LoVo (cell line): ENCODE measurements at regions not wholly inside any gene's neighbourhood (a gene's known extent, or its start where the extent isn't known, plus 50 kb on each side); places are given as distances from the start of the nearest gene placed in this dataset.

Experiments
- DNase-seq: peaks from one replicate; pipeline ENCODE4 v3.0.0-alpha.2; 2016; ENCODE audit warnings: low spot score

DNA sequence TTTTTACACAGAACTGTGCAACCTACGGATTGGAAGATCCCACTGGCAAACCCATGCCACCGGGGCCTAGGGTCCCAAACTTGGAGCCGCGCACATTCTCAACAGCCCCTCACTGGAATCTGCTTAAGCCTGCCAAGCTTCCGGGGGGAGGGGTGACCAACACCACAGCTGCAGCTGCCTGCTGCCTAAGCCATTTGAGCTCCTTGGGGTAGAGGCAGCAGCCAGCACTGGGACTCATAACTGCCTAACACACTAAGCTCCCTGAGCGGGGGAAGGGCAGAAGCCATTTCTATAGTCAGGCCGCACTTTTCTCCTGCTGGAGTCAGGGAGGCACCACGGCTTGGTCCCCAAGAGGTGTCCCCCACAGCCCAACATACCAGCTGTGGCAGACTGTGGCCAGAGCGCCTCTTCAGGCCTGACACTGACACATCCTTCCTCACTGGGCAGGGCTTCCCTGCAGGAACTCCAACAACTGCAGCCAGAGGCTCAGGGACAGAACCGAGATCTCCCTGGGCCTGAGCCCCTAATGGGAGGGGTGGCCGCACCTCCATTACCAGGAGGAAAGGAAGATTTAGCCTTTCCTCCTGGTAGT is 270.3 kb upstream of the ECI2 start:
- no peak for DNase-seq

DNA sequence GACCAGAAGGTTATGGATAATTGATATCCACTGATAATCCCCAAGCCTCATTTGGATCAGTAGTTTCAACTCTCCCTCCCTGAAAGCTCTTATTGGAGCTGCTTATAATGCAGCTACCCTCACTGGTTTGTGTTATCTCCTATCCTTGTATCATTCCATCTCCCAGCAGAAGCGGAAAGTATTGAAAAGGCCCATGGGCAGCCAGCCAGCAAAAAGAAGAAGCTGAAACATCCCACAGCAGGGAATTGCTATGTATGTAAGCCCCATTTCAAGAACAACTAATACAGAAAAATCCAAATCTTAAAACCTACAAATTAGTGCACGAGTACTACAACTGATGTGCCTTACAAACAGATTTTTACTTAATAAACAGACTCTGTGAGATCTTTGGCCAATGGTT is 269.0 kb upstream of the ECI2 start:
- DNase-seq = no peak

DNA sequence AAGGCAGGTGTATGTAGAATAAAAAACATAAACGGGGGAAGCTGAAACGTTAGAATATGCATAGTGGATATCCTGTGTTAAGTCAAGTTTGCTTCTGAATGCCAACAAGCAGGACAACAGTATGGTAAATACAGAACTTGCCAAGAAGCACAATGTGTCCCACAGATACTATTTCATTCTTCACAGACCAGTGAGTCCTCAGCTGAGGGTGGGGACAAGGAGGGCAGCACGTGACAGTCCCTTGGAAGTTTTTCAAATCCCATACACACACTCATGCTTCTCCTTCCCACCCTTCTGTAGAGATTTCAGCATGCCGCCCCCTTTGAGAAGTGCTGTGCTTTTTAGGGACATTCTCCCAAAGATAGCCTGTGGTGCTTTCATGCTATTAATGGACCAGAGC is 268.5 kb upstream of the ECI2 start:
- DNase-seq = no peak

DNA sequence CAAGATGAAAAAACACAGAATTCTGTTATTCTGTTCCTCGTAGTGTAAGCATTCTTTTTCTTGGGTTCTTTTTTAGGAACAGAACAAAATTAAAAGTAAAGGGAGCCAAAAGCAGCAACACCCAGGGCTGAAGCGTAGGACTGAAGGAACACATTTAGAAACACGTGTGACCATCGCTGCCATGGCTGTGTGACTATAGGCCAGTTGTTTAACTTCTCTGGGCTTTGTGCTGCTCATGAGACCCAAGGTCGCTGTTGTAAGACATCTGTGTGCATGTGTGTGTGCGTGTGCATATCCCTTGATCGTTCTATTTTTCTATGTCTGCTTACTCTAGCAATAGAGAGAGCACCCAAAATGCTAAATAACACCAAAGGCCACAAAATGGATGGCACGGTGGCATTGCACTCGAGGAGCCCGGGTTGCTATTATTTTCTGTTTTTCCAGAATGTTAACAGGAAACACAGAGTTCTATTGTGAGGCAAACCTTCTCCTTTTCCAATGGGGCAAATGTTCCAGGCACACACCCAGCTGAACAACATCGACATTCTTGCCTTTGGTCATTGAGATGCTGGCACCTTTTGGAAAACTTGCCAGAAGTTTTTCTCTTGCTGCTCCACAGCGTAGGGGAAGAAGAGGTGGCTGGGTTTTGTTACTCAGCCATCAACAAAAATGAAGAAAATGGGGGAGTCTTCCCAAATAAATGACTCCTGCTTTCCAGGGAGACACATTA is 267.8 kb upstream of the ECI2 start:
- no peak for DNase-seq

DNA sequence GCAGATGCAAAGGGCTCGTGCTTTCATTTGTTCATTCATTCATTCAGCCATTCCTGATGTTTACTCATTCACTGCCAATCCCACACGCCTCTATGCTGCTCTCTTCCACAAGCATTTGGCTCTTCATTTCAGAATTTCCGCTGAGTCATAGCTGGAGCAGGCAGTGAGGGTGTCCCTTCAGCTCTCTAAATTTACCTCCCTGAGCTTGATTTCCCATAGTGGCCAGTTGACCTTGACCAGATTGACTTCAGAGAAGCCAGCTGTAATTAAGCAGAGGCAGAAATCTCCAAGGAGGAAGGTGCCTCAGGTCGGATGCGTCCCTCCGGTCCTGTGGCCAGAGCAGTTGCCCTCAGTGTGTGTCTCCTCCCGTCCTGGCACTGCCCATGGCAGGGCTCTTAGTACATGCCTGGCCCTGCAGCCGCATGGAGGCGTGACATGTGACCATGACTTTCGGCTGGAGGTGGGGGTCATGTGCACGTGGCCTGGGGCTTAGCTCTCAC is 267.2 kb upstream of the ECI2 start:
- no peak for DNase-seq

DNA sequence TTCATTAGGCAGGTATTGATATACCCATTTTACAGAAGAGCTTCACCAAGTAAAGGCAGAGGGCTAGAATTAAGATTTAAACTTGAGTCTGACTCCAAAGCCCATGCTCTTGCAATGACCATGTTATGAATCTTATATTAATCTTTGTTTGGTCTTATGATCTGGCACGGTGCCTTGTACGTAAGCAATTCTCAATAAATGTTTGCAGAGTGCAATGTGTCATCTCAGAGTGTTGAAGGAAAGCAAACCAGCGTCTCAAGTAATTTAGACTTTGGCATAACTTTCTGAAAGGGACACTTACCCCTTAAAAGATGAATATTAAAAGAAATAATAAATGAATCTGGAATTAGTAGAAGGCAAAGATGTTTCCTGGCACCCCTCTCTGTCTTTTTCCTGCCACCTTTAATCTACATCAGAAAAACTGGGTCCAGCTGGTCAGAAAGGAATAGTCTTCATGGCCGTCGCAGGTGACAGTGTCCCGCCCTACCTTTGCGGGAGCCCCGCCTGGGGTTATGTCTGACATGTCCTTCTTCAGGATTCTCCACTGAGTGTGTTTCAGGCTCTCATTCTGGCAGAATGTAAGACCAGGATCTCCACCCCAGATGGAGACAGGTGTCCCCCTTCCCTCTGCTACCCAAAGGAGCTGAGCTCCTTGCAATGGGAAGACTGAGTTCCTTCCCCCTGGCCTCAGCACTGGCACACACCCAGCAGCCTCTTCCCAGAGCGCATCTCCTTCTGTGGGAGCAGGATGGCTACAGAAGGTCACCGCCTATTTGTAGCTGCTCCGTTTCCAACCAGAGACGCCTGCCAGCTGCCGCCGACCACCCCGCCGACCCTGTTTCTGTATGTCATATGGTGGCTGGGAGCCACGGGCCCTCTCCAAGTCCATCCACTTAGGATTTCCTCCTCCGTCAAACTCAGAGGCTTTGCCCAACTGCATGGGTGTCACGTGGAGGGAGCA is 266.3 kb upstream of the ECI2 start:
- DNase-seq = peak; percentile 21

DNA sequence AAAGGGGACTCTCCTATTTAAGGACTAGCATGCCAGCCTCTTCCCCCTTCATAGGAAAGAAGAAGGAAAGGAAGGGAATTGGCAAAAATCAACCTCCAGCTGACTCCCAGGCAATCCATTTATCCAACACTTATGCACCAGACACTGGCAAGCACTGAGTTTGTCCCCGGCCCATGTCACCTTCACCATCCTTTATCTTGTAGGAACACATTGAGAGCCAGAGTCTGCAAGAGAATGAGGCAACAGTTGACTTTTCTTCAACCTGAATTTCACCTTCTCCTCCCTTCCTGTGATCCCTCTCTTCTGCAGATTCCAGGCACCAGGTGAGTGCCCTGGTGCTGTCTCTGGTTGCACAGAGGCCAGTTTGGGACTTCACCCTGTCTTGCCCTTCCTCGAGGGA is 264.3 kb upstream of the ECI2 start:
- no peak for DNase-seq

DNA sequence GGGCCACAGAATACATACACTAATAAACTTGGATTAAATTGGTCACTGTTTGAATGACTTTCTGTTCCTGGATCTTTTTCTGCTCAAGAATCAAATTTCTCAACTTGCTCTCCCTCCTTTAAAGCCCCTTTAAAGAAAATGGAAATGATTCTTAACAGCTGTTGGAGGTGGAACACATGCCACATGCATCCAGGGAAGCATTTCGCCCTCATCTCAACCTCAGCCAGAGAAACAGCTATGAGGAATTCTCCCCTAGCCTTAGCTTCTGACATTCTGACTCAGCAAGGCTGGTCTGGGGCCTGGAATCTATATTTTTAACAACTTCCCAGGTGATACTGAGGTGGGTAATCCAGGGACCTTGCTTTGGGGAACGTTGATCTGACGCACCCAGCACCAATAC is 263.4 kb upstream of the ECI2 start:
- no peak for DNase-seq

DNA sequence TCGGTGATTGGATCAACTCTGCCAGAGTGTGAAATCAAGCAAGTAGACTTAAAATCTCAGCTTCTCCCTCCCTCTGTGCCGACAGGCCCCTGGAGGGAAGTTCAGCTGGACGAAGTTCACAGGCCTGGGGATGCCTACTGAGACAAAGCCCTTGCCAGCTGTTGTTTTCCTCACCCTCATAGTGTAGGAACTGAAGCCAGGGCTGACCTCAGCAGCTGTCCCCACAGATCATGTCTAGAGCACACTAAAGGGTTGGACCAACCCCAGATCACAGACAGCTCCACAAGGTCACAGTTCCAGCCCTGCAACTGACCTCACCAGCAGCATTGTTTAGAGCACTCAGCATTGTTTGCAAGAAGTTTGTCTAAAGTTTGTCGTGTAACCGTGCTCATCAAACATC is 261.9 kb upstream of the ECI2 start:
- DNase-seq = no peak

DNA sequence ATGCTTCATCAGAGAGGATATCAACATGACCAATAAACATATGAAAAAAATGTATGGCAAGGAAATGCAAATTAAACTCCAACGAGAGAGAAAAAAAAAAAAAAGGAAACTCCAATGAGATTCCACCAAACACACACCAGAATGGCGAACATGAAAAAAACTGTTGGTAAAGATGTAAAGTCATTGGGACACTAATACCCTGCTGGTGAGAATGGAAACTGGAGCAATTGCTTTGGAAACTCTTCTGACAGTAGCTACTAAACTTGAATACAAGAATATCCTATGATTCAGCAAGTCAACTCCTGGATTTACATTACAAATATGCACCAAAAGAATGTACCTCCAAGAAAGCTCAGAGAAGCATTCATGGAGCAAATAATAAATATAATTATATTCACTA is 260.7 kb upstream of the ECI2 start:
- DNase-seq = no peak

DNA sequence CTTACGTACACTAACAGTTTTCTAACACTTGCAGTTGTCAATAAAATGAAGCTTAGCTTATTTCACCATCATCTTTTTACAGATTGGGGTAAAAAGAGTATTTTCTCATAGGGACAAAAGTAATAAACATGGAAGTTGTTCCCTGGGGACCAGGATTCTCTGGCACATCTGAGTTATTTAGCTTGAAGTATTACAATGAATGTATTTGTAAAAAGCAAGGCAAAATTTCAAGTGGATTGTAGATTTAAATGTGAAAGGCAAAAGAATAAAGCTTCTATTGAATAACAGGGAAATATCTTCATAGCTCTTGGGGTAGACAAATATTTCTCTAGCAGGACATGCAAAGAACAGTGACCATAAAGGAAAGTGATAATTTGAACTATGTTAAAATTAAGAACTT is 260.0 kb upstream of the ECI2 start:
- no peak for DNase-seq

DNA sequence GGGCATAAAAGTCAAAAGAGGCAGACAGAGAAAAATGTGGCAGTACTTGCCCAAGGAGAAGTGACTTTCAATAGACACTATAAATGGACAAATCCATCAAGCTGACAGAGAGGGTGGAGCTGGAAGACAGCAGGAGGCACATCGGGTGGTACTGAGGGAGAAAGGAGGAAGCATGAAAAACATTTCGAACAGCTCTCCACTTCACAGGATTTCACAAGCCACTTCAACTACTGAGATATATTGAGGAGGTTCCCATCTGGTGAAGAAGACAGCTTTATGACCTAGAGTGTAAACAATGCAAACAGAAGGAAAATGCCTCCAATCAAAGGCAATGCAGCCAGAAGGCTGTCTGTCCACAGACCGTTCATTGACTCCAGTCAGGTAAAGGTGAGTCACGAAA is 259.4 kb upstream of the ECI2 start:
- no peak for DNase-seq

DNA sequence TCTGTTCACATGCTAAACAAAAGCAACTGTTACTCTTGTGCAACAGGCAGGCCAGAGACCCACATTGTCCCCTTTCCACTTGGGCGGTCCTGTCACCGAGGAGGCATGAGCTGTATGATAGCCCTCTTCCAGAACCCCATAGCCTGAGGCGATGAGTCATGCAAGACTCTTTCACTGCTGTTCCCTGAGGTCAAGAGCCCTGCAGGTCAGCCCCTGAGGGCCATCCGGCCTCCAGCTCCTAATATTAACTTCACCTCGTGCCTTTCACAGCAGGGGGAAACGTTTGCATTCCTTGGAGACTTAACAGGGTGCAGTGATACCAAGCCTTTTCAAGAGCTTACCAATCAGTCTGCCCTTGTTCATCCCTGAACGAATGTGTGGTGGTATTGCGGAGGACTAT is 253.3 kb upstream of the ECI2 start:
- peak; percentile 2 for DNase-seq

DNA sequence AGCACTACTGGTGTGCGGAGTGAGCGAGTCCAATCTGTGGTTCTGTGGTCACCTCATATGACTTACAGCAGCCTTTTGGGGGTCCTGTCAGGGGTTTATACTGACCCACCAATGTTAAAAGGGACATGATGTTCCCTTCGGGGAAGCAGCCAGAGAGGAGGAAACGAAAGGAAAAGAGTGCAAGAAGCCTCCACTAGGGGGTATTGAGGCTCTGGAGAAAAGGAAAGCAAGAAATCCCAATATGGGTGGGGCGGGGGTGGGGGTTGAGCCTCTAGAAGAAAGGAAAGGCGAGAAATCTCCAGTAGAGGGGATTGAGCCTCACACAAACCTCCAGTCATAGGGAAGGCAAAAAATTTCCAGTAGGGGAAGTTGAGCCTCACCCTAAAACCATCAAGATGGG is 249.3 kb upstream of the ECI2 start:
- no peak for DNase-seq

DNA sequence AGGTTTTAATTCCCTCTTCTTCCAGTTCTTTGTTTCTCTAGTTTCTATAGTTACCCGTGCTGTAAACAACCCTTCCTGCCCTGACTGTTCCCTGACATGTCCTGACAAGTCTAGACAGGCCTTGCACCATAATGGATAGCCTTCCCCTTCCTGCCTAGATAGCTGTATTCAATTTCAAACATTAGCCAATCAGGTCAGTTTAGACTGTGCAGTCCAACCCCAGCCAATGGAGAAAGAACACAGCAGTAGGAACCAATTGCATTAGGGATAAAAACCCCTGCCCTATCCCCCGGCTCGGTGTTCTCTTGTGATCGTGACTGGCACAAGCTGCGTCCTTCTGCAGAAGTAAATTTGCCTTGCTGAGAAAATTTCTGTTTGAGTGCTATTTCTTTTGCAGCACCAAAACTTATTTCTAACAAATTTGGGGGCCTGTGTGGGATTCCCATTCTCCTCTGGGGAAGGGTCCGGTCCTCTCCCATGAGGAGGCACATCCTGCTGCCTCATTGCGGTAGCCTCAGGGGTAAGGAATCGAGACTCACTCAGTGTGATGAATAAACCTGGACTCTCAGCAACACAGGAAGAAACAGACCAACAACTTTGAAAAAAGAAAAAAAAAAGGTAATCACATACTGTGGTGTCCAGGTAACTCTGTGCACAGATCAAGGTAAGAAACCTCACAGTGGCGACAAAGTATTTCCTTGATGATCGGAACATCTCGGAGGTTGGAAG is 248.7 kb upstream of the ECI2 start:
- DNase-seq = peak; percentile 12

DNA sequence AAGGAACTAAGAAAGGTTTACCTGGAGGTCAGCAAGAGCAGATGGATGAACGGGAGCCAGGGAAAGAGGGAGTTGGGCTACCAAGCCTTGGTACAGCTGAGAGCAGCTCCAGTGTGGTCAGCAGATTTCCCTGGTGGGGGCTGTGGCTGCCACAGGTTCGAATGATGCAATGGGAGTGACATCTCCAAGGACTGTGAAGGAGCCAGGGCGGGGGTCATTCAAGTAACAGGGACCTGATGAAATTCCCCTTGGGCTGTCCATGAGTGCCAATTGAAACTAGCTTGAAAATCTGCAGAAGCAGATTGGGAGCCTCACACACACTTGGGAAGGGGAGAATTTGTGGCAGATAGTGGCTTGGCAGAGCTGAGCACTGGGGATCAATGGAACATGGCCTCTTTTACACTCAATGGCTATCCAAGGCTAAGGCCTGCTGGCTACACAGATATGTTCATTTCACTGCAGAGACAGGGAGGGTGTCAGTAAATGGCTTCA is 247.0 kb upstream of the ECI2 start:
- DNase-seq = no peak

DNA sequence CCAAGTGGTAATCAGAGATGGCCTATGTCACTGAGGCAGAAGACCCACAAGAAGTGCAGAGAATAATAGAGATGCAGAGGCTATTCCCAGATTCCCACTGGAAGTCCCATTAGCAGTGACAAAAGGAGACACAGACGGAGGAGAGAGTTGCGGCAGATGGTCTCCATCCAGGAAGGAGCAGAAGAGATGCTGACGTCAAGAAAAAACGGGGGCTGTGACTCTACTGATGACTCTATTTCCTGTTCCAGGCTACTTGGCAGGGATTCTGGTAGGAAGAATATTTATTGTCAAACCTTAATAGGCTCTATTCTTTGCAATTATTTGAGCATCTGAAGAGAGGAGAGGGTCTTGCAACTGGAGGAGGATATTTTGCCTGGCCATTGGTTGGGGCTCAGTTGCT is 246.0 kb upstream of the ECI2 start:
- no peak for DNase-seq

DNA sequence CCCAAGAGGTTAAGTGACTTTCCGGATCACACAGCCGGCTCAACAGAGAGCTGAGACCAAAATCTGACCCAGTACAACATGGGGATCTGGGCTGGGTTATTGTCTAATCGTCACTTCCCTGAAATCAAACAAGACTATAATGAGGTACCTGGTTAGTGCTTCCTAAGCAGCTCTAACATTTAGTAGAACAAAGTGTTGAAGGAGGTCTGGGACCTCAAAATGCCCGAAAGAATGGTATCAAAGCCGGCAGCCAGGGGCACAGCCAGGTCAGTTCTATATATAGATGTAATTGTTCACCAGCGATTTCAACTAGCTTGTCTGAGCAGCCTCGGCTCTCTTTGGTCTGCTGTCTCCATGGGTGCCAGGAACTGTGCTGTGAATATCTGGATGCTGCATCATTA is 245.5 kb upstream of the ECI2 start:
- no peak for DNase-seq

DNA sequence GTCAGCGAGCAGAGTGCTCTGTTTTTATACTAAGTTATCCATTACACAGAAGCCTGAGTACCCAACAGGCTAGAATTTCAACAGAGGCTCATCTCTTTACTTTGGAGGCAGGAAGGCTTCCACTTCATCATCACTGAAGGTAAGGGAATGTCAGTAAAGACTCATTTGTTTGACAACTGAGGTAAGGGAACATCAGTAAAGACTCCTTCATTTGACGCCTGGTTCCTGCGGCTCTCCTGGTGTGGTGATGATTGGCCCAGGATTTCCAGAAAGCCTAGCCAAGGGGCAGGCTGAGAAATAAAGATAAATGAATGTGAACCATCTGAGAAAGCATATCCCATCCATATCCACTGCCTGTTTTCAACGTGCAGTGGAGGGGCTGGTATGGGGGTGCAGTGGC is 244.6 kb upstream of the ECI2 start:
- DNase-seq = no peak

DNA sequence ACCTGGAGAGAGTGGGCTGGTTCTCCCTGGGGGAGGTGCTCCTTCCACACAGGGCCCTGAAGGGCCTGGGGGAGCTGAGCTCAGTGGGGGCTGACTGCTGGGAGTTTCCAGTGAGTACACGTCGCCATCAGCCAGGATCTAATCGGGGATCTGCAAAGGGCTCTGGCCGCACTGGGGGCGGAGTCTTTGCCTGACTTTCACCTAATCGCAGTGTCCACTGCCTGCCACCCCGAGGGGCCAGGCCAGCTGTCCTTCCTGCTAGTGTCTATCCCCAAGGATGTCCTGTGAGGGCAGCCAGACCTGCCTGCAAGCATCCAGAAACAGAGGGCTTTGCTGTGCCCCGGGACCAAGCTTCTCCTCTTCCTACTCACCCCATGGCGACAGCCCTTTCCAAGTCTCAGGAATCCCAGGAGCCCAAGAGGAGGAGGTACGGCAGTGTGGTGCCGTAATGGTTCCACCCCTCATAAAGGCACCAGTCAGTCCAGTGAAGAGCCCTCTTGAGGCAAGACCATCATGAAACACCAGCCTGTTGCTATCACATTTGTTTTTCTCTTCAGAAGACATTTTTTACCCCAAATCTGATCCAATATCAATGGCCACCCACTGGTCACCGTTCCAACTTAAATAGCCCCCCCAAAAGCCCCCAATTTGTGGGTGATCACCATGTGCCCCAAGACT is 243.1 kb upstream of the ECI2 start:
- DNase-seq = no peak

DNA sequence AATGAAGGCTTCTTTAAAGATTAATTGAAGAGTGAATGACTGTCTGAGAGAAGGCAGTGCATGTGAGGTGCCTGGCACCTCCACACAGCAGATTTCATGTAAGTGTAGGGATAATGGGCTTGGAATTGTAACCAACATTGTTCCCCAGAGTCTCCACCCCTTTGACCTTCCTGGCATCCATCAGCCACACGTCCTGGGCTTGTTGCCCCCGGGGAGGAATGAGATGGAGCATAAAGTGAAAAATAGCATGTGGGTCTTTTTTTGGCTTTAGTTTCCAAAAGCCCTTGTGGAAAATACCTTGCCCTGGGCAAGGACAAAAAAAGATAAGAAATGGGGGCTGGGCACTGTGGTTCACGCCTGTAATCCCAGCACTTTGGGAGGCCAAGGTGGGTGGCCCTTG is 242.2 kb upstream of the ECI2 start:
- DNase-seq = no peak

DNA sequence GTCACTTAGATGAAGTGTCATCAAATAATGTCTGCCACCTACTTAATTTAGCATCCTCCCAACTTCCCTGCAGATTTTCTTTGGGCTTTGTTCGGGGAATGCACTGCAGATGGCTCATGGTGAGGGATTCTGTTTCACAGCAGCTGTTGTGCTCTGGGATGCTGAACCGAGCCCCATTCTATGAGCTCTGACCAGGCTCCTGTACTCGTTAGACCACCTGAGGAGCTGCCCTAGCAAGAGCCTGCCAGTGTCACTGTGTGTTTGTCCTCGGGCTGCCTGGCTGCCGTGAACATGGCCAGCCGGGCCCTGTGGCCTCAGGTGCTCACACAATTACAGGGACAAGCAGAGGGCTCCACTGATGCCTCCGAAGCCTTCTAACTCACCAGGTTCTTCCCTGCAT is 238.8 kb upstream of the ECI2 start:
- DNase-seq = no peak
